Loucy (cell line): ENCODE measurements at regions not wholly inside any gene's neighbourhood (a gene's known extent, or its start where the extent isn't known, plus 50 kb on each side); places are given as distances from the start of the nearest gene placed in this dataset.

Experiments
- H2AFZ ChIP-seq: fragments of 200-600 bp; sonication (generic); 2 replicates; pipeline ENCODE4 v1.6.0; 2016; ENCODE audit warnings: antibody characterized with exemption, mild to moderate bottlenecking, low read length, moderate library complexity
- H3F3A ChIP-seq: fragments of 200-600 bp; 2 replicates; pipeline ENCODE4 v1.6.0; 2016; ENCODE audit warnings: antibody characterized with exemption, low read depth, mild to moderate bottlenecking
- H3K27me3 ChIP-seq: fragments of 200-600 bp; sonication (generic); 2 replicates; pipeline ENCODE4 v1.6.1; 2014; ENCODE audit warnings: low read length, mild to moderate bottlenecking; ENCODE audit not compliant: insufficient read depth, poor library complexity, severe bottlenecking
- H3K36me3 ChIP-seq: fragments of 200-600 bp; sonication (generic); 2 replicates; pipeline ENCODE4 v1.6.1; 2016; ENCODE audit warnings: low read length; ENCODE audit not compliant: insufficient read depth
- H3K4me1 ChIP-seq: fragments of 200-600 bp; sonication (generic); 2 replicates; pipeline ENCODE4 v1.5.1; 2014; ENCODE audit warnings: low read length, mild to moderate bottlenecking; ENCODE audit not compliant: insufficient read depth, poor library complexity, severe bottlenecking
- H3K4me2 ChIP-seq: fragments of 200-600 bp; sonication (generic); 2 replicates; pipeline ENCODE4 v1.6.0; 2014; ENCODE audit warnings: antibody characterized with exemption, low read length, low read depth, mild to moderate bottlenecking; ENCODE audit not compliant: poor library complexity, severe bottlenecking
- H3K4me3 ChIP-seq: fragments of 200-600 bp; sonication (generic); 2 replicates; pipeline ENCODE4 v1.5.1; 2014; ENCODE audit warnings: low read length, mild to moderate bottlenecking, mixed read lengths; ENCODE audit not compliant: poor library complexity, severe bottlenecking
- H3K79me2 ChIP-seq: fragments of 200-600 bp; sonication (generic); 2 replicates; pipeline ENCODE4 v1.6.1; 2014; ENCODE audit warnings: low read length; ENCODE audit not compliant: insufficient read depth
- H3K9ac ChIP-seq: fragments of 200-600 bp; sonication (generic); 2 replicates; pipeline ENCODE4 v1.6.0; 2014; ENCODE audit warnings: mild to moderate bottlenecking, low read depth, low read length, moderate library complexity; ENCODE audit not compliant: poor library complexity, severe bottlenecking
- H3K9me2 ChIP-seq: fragments of 200-600 bp; sonication (generic); replicated peaks from 2 replicates; pipeline ENCODE4 v1.6.1; 2016; ENCODE audit warnings: low read depth, low read length, mixed read lengths
- H3K9me3 ChIP-seq: fragments of 200-600 bp; sonication (generic); 2 replicates; pipeline ENCODE4 v1.6.1; 2014; ENCODE audit warnings: mild to moderate bottlenecking, antibody characterized with exemption, low read length, low read depth; ENCODE audit not compliant: insufficient read depth
- H4K20me1 ChIP-seq: fragments of 200-600 bp; sonication (generic); 2 replicates; pipeline ENCODE4 v1.6.0; 2014; ENCODE audit warnings: antibody characterized with exemption, low read length, mild to moderate bottlenecking; ENCODE audit not compliant: insufficient read depth, poor library complexity, severe bottlenecking
- EZH2phosphoT487 ChIP-seq: fragments of 200-600 bp; IDR thresholded peaks from 2 replicates; pipeline ENCODE4 v1.6.1; 2018; ENCODE audit warnings: antibody characterized with exemption, mild to moderate bottlenecking, moderate library complexity, borderline replicate concordance
- TF ChIP-seq, protein P1 (sequence below): fragments of 200-600 bp; sonication (generic); conservative IDR thresholded peaks from 2 replicates; pipeline ENCODE4 v1.5.1; 2014; ENCODE audit warnings: mild to moderate bottlenecking, antibody characterized with exemption, low read length

GRCh38 chr4:130851932-130852331, 1756.0 kb downstream of the C4orf33 start:
- no peaks in the 10 kb centered on the region for H3K4me1 ChIP-seq
- H3K79me2 ChIP-seq = no peaks in the 10 kb centered on the region
- TF ChIP-seq EZH2phosphoT487 = no peak
- TF ChIP-seq, protein P1, sequence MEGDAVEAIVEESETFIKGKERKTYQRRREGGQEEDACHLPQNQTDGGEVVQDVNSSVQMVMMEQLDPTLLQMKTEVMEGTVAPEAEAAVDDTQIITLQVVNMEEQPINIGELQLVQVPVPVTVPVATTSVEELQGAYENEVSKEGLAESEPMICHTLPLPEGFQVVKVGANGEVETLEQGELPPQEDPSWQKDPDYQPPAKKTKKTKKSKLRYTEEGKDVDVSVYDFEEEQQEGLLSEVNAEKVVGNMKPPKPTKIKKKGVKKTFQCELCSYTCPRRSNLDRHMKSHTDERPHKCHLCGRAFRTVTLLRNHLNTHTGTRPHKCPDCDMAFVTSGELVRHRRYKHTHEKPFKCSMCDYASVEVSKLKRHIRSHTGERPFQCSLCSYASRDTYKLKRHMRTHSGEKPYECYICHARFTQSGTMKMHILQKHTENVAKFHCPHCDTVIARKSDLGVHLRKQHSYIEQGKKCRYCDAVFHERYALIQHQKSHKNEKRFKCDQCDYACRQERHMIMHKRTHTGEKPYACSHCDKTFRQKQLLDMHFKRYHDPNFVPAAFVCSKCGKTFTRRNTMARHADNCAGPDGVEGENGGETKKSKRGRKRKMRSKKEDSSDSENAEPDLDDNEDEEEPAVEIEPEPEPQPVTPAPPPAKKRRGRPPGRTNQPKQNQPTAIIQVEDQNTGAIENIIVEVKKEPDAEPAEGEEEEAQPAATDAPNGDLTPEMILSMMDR = no peak
- no peaks in the 10 kb centered on the region for H3K27me3 ChIP-seq
- H4K20me1 ChIP-seq = no peaks in the 10 kb centered on the region
- H3K9me3 ChIP-seq = no peaks in the 10 kb centered on the region
- no peaks in the 10 kb centered on the region for H3K36me3 ChIP-seq
- no peak overlapping the region for H3K9ac ChIP-seq
- H3K4me3 ChIP-seq = no peak overlapping the region
- no peak overlapping the region for H3K4me2 ChIP-seq
- no peaks in the 10 kb centered on the region for H3K9me2 ChIP-seq
- H3F3A ChIP-seq = no peaks in the 10 kb centered on the region
- H2AFZ ChIP-seq = no peak overlapping the region

DNA sequence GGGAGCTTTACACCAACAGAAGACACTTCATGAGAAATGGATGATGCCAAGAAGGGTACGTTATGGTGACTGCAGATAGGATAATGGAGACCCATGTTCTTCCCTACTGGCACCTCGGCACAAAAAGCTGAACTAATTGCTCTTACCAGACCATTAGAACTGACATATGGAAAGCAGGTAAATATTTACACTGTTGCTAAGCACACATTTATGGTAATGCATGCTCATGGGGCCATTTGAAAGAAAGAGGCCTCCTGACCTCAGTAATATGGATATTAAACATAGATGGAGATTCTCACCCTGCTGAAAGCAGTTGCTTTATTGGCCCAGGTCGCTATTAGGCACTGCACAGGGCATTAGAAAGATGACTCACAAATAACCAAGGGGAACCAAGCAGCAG, 1759.6 kb downstream of the C4orf33 start:
- Histone ChIP-seq H3K4me2 (no peak overlapping the region), H3K27me3 (no peaks in the 10 kb centered on the region), H3K4me1 (no peaks in the 10 kb centered on the region), H3K9me2 (no peaks in the 10 kb centered on the region), H3K9ac (no peak overlapping the region), H4K20me1 (no peaks in the 10 kb centered on the region), H3K4me3 (no peak overlapping the region), H3F3A (no peaks in the 10 kb centered on the region), H3K9me3 (no peaks in the 10 kb centered on the region), H2AFZ (no peak overlapping the region), H3K79me2 (no peaks in the 10 kb centered on the region), H3K36me3 (no peaks in the 10 kb centered on the region)
- TF ChIP-seq EZH2phosphoT487 = no peak
- TF ChIP-seq, protein P1 = no peak

- Histone ChIP-seq H3F3A (no peaks in the 10 kb centered on the region), H3K36me3 (no peaks in the 10 kb centered on the region), H3K4me2 (no peak overlapping the region), H3K9me2 (no peaks in the 10 kb centered on the region), H3K27me3 (no peaks in the 10 kb centered on the region), H4K20me1 (no peaks in the 10 kb centered on the region), H3K9ac (no peak overlapping the region), H3K79me2 (no peaks in the 10 kb centered on the region), H2AFZ (no peak overlapping the region), H3K4me1 (no peaks in the 10 kb centered on the region), H3K4me3 (no peak overlapping the region), H3K9me3 (no peaks in the 10 kb centered on the region)
- TF ChIP-seq, protein P1 = no peak
- TF ChIP-seq EZH2phosphoT487 = no peak
Measured at GRCh38 chr4:130859991-130860390, 1764.0 kb downstream of the C4orf33 start.
